CD4-positive, alpha-beta T cell treated with Interleukin-17A for 4 hours (primary cell): ENCODE measurements at regions not wholly inside any gene's neighbourhood (a gene's known extent, or its start where the extent isn't known, plus 50 kb on each side); places are given as distances from the start of the nearest gene placed in this dataset.

Experiments
- DNase-seq: peaks from one replicate; pipeline ENCODE4 v3.0.0-alpha.2; 2020; ENCODE audit warnings: mixed read lengths

DNA sequence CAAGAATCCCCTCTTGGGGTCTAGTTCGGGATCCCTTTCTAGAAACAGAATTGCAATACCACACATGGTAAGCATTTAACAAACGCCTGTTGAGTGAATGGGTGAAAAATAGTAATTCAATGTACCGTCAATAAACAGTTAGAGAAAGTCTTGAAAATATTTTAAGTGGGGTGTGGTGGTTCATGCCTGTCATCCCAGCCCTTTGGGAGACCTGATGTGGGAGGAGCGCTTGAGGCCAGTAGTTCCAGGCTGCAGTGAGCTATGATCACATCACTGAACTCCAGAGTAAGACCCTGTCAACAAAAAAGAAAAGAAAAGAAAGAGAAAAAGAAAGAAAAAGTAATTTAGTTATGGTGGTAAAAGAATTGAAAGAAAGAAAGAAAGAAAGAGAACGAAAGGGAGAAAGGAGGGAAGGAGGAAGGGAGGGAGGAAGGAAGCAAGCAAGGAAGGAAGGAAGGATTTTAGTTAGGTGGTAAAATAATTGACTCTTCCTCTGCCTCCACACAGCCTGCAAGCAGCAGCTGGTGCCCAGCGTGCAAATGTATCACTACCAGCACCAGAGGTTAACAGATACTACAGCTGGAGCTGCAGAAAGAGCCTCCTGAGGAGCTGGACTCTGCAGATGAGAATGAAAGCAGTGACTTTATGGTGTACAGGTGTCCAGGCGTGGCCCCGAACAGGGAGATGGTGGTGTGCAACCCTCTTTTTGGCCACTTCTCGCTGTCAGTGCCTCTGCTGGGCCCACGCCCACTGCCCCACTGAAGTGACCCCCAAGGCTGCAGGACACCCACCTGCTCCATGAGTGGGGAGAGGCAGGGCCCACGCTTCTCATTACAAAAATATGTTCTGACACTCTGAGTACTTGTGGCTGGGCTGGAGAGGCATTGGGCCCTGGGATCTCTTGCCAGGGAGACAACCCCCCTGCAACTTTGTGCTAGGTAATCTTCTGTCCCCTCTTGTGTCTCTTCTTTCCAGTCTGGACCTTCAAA, 135.4 kb downstream of the BAMBI start:
- DNase-seq = no peak

DNA sequence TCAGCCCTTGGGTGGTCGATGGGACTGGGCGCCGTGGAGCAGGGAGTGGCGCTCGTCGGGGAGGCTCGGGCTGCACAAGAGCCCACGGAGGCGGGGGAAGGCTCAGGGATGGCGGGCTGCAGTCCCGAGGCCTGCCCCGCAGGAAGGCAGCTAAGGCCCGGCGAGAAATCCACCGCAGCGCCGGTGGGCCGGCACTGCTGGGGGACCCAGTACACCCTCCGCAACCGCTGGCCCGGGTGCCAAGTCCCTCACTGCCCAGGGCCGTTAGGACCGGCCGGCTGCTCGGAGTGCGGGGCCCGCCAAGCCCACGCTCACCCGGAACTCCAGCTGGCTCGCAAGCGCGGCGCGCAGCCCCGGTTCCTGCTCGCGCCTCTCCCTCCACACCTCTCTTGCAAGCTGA, 138.4 kb downstream of the BAMBI start:
- DNase-seq = no peak

DNA sequence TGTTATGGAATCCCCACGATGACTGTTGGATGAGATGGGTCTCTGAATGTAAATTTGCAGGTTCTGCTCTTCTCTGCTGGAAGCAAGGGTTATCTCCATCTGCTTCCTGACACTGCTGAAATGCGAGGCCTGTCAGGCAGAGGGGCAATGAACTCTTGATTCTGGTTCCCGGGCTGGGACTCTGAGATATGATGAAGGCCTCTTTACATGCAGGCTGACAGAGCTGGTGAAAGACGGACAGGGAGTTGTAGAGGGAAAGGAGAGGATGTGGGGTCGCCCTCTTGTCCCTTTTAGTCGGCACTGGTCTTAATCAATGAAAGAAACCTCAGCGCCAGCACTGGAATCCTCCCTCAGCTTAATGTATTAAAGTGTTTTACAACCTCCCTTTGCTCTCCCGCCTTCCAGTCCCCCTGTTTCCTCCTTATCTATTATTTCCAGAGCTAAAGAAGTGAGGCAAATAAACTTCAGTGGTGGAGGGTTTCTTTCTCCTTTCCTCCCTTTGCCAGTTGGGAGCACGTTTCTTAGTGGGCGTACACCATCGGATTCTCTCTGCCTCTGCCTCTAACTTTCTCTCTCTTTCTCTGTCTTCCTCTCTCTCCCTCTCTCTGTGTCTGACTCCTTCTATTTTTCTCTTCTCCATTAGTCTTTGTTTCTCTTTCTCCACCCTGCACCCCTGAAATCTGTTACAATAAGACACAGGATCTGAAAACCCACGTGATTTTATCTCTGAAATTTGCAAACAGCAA, 145.6 kb downstream of the BAMBI start:
- DNase-seq = no peak

DNA sequence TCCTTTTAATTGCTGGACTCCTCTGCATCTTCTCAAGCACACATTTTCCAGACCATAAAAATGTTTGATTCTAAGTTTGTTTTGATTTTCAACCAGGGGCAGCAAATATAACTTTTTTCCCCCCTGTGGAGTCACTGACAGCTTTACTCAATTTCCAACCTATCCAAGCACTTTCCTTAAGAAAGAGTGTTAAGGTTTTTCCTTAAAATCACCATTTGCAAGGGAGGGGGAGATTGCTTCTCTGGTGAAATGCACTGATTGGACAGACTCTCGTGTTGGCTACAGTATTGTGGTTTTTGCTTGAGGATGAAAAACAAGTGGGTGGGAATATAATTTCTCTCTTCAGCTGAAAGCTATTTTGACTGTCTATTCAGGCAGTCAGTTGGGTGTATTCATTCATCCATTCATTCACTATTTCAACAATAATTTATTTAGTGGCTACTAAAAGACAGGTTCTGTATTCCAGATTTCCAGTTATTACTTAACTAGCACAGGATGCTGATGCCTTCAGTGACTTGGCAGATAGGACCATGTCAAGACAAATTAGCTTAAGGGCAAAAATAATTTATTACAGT, 146.3 kb downstream of the BAMBI start:
- no peak for DNase-seq

DNA sequence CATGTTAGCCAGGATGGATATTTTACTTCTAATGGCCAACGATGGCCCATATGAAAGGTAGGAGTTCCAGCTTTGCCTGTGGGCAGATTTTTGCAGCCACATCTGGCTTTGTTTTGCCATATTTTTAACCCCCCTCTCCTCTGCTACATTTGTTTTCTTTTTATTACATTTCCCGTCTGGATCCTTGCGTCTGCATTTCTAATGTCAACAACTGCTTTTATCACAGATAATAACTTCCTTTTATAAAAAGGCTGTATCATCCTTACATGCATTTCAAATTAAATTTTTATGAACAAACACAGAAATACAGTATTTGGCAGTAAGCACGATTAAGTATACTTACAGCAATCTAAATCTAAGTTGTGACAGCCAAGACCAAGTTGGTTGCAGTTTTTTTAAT, 156.0 kb downstream of the BAMBI start:
- DNase-seq = no peak

DNA sequence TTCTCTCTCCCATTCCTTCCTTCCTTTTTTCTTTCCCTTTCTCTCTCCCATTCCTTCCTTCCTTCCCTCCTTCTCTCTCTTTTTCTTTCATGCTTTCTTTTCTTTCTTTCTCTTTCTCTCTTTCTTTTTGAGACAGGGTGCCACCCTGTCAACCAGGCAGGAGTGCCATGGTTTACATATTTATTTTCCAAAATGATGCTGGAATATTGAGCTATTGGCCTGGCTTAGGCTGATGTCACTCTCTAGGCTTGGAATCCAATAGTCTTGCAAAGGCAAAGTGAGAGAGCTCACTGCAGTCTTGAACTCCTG, 159.1 kb downstream of the BAMBI start:
- DNase-seq = no peak

DNA sequence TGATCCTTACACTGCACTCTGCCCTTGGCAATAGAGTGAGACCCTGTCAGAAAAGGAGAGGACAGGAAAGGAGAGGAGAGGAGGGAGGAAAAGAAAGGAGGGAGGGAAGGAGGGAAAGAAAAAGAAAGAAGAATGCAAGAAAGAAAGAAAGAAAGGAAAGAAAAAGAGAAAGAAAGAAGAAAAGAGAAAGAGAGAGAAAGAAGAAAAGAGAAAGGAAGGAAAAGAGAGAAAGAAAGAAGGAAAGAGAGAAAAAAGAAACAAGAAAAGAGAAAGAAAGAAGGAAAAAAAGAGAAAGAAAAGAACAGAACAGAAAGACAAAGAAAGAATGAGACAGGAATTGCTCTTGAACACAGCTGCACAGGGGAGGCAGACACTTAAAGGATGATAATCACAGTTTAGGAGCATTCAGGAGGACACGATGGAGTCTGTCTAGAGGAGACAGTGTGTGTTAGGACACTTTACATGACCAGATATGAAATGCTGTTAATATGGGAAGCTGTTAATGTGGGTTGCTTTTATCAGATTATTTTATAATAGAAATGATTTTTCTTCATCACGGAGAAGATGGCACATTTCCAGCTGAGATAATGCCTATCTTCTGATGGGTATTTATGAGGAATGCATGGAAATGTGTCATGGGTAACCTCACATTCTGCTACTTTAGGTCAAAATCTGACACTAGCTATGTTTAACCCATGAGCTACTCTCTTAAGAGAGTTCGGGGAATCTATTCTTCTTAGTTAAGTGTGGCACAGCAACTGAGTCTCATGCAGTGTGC, 160.5 kb downstream of the BAMBI start:
- no peak for DNase-seq

DNA sequence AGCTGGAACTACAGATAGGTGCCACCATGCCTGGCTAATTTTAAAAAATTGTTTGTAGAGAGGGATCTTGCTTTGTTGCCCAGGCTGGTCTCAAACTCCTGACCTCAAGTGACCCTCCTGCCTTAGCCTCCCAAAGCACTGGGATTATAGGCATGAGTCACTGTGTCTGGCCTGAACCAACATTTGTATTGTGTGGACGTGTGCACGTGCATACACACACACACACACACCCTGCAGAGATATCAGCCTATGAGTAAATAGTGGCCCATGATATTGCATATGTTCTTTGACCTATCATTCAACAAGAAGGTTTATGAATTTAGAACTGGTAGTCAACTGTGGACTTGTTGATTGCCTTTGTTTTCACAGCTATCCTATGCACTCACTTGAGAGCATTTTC, 161.6 kb downstream of the BAMBI start:
- DNase-seq = no peak

DNA sequence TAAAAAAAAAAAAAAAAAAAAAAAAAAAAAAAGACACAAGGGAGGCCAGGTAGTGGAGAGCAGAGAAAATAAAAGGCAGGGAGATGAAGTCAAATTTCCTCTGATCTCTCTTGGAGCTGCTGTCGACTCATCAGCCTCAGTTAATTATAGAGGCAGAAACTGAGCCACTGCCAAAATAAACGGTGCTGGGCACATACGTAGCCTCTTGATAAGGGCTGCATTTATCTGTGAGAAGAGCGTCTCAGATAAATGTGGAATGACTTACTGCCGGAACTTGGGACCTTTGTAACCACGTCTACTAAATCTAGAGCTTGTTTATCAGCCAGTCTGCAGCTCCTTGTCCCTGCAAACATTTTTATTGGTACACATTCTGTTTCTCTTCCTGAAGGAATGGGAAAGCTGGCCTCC, 162.3 kb downstream of the BAMBI start:
- no peak for DNase-seq

DNA sequence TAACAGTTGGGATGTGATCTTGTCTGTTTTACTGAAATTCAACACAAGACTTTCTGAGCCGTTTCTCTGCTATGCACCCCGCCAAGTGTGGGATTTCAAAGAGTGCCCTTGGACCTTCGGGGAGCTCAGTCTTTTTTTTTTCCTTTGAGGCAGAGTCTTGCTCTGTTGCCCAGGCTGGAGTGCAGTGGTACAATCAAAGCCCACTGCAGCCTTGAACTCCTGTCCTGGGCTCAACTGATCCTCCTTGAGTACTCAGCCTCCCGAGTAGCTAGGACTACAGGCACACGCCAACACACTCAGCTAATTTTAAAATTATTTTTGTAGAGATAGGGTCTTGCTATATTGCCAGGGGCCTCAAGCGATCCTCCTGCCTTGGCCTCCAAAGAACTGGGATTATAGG, 162.9 kb downstream of the BAMBI start:
- no peak for DNase-seq

DNA sequence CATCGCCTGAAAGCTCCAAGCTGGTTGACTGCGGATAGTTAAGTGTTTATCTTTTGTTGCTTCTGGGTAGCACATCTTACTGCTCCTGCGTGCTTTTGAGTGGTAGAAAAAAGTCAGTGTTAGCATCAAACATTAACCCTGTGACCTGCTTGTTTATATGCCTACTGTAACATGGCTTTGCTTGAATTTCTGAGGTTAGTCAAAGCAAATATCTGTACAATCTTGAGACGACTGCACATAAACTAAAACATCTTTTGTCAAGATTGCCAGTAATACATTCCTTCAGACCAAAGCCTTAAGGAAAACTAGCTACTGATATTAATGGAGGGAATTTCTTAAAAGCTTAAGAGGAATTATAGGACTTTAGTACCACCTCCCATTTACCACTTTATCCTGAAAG, 163.7 kb downstream of the BAMBI start:
- DNase-seq = no peak

DNA sequence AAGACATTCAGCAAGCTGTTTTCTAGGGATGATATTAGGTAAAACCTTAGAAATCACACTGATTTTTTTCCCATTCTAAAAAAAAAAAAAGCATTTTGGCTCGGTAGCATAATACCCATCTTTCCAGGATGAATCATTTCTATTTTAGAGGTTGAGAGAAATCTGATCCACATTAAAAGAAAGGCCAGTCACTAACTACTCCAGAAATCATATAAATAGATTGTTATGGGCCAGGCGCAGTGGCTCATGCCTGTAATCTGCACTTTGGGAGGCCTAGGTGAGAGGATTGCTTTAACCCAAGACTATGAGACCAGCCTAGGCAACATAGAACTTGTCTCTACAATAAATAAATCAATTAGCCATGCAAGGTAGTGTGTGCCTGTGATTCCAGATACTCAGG, 164.3 kb downstream of the BAMBI start:
- no peak for DNase-seq

DNA sequence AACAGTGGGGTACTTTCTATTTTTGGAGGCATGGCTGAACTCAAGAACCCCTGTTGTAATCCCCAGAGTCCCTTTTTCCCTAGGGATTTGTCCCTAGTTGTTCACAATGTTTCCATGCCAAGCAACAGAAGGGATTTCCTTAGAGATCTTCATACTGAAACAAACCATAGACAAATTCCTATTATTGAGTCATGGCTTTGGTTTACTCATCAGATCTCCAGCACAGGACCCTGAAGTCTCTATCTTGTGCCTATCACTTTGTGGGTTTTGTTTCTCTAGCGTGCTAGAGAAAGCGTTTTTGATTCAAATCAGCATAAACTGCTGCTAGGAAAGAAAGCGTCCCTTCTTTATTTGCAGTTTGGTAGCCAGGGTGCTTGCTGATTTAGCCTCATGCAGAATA, 165.0 kb downstream of the BAMBI start:
- no peak for DNase-seq

DNA sequence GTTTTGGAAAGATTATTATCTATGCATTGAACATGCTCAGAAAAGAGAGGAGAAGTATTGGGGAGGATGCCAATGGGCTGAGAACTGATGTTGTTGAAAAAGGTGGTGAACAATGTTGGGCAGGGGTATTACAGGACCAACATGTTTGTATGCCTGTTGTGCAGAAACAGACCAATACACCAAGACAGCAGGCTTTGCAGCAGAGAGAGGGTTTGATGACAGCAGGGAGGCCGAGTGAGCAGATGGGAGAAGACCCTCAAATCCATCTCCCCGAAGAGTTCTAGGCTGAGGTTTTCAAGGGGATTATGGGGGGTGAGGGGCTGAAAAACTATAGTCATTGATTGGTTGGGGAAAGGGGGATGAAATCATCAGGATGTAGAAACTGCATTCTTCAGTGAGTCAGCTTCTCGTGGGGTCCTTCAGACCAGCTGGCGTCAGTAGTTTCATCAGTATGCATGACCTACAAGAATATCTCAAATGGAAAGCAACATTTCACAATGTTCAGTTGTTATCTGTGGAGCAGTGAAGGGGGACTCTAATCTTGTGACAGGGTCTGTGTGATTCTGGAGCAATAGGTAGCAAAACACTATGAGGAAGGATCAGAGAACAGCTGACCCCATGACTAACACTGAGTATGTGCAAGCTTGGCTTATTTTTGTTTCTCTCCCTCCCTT, 167.8 kb downstream of the BAMBI start:
- DNase-seq = no peak

DNA sequence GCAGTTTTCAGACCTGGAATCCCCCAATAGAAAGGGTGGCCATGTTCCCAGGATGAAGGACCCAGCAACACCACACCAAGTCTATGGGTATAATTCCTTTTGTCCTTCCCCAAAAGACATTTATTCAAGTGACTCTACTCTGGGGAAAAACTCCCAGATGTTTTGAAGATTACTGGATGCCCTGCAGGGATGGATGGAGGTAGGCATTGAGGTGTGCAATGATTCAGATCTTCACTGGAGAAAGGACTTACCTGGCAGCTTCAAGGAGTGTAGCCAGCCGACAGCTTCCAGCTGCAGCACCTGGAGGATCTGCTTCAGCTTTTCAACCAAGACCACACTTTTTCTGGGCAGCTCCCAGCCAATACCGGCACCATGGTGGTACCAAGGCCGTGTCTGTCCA, 172.0 kb downstream of the BAMBI start:
- DNase-seq = no peak

DNA sequence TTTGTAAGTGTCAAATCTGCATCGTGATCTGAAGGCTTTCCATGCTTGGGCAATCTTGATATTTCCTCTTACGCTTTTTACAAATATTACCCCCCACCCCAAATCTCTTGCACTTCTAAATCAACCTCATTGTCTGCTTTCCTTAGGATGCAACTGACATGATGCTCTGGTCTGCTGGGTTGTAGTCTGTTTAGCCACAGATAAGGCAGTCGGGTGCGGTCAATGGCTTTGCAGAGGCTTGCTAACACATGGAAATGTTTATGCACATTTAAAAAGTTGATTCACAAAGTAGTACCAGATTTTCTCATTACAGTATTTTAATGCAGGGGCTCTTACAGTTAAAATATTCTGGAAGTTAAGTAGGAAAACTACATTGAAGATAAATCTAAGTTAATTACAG, 172.5 kb downstream of the BAMBI start:
- no peak for DNase-seq

DNA sequence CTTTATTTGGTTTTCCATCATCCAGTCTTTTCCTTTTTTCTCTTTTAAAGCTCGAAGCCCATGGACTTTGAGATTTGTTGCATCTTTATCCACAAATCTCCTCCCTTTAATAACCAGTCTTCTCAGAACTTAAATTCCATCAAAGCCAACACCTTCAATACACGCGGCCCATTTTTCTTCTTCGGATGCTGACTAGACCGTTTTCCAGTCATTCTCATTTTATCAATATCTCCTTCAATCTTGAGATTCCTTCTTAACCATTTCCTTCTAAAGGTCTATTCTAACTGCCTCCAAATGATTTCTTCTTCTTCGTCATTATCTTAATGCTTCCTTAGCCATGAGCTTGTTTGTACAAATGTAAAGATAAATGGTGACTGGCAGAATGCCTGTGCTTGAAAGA, 173.5 kb downstream of the BAMBI start:
- no peak for DNase-seq

DNA sequence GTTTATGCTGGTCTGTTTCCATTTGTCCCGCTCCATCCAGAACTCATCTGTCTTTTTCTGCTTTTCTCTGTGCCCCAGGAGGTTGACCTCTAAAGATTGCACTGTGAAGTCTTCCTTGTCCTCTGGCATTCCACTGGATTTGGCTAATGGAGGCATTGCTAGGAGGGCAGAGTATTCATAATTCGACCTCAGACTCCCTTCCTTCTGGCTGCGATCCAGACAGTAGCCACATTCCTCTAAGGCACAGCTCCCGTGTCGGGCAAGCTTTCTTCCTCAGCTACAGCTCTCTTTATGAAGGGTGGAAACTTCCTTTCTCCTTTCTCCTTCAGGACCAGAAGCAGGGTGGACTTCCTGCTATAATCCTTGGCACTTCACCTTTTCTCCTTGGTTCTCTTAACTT, 175.9 kb downstream of the BAMBI start:
- DNase-seq = no peak

DNA sequence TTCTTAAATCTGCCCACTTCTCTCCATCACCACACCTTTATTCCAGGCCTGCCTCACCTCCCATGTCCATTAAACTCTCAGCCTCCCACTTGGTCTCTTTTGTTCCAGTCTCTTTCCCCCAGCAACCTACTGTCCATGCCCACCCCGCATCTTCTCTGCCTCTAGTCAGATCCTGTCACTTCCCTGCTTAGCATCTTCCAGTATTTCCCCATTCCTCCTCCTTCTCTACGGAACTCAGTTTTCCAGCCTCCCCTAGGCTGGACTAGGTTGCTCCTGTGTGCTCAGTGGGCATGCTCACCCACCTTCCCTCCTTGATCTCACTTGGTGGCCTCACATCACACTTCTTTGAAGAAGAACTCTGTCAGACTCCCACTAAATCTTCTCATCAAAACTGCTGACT, 179.8 kb downstream of the BAMBI start:
- no peak for DNase-seq

DNA sequence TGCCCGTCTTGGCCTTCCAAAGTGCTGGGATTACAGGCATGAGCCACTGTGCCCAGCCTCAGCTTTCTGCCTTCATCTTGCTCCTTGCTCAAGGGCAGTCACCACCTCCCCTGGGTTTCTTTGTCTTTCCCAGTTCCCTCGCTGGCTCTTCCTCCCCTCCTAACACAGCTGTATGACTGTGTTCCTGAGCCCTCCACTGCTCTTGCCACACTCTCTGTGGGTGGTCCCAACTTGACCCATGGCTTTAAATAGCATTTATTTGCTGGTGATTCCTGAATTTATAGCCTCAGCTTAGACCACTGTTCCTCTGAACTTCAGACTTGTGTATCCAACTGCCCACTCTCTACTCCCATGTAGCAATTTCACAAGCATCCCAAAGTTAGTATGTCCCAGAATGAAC, 181.3 kb downstream of the BAMBI start:
- no peak for DNase-seq

DNA sequence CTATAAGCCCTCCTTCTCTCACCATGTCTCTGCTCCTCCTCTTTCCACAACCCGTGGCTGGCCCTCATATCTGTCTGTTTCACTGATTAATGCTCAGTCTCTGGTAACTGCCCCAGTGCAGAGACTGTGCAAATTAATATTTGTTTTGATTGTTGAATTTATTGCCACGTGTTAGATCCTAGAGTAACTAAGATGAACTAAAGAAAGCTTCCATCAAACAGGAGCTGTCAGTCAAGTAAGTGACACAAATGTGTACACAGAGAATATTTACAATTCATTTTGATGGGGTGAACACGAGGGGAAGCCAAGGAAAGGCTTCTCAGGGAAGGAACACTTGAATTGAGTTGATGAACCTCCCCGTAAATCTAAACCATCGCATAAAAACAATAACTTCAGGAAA, 182.5 kb downstream of the BAMBI start:
- DNase-seq = no peak

DNA sequence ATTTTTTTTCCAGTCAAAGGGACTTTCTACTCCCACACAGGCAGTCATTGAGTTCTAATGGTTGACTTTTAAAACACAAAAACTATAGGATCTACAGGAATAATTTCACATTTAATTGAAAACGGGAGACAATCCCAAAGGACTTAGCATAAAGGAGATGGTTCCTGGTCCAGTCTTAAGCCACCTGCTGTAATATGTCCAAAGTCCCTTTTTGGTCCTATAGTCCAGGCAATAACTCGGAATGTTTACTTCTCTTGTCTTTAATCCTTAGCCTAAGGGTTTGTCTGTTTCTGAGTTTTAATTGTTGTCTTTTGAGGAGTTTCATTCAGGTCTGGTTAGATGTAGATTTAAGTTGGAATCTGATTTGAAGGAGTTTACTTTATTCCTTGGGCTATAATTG, 184.9 kb downstream of the BAMBI start:
- no peak for DNase-seq
